HepG2 (cell line): ENCODE measurements at regions not wholly inside any gene's neighbourhood (a gene's known extent, or its start where the extent isn't known, plus 50 kb on each side); places are given as distances from the start of the nearest gene placed in this dataset.

ENCODE experiments used
- ATAC-seq: fragments of 200-7000 bp; cut with Tn5 transposase; 3 replicates; pipeline ENCODE4 v1.9.1; 2020; ENCODE audit warnings: mild to moderate bottlenecking, moderate library complexity
- BruUV-seq: library from RNA; stranded (reverse); fragments of 400-500 nt; replicated peaks from 2 replicates; lab custom pipeline; 2021; lab: Mats Ljungman, UMichigan
- CTCF ChIA-PET: fragments of 300-600 bp; formaldehyde crosslinking; extraction: SDS; loops from one replicate; lab custom pipeline; 2021; ENCODE audit warnings: low total read pairs, inconsistent platforms, low intra/inter-chr PET ratio; lab: Yijun Ruan, JAX
- POLR2A ChIA-PET: fragments of 350-600 bp; sonication (Branson Sonifier 250); formaldehyde crosslinking; loops from one replicate; lab custom pipeline; 2020; ENCODE audit warnings: antibody characterized with exemption, inconsistent platforms; lab: Yijun Ruan, JAX
- DNase-seq: peaks from one replicate; pipeline ENCODE4 v3.0.0-alpha.2; 2015; ENCODE audit warnings: low spot score
- FAIRE-seq: peaks from 3 replicates; lab custom pipeline; 2011; peaks lifted over from hg19 to GRCh38; lab: Jason Lieb, UNC
- H2AFZ ChIP-seq: one replicate; pipeline ENCODE4 v1.6.1; 2011; ENCODE audit warnings: low read length, inconsistent platforms
- H3K27ac ChIP-seq: fragments of 300-600 bp; 3 replicates; pipeline ENCODE4 v1.8.0; 2011; ENCODE audit warnings: mixed run types, mild to moderate bottlenecking, mixed read lengths, low read length, inconsistent platforms; ENCODE audit not compliant: insufficient read depth; ENCODE audit errors: extremely low read length
- H3K27me3 ChIP-seq, 2 experiments: fragments of 200-600 bp in 1 of 2; 2 replicates in 1 of 2; 3 replicates in 1 of 2; pipeline versions ENCODE4 v1.6.0 to v1.8.0; 2011; ENCODE audit warnings: low read length in 2 of 2, mild to moderate bottlenecking in 2 of 2, moderate library complexity in 2 of 2, inconsistent platforms in 1 of 2; ENCODE audit not compliant: insufficient read depth in 2 of 2, control insufficient read depth in 1 of 2
- H3K36me3 ChIP-seq, 2 experiments: fragments of 200-600 bp in 1 of 2; replicated peaks in 1 of 2; 2 replicates in 1 of 2; 3 replicates in 1 of 2; pipeline versions ENCODE4 v1.5.1 to v1.8.0; 2011; ENCODE audit warnings: low read length in 2 of 2, inconsistent platforms in 1 of 2; ENCODE audit not compliant: insufficient read depth in 2 of 2, control insufficient read depth in 1 of 2
- H3K4me1 ChIP-seq: 2 replicates; pipeline ENCODE4 v1.5.1; 2012; ENCODE audit warnings: low read length, inconsistent platforms; ENCODE audit not compliant: insufficient read depth
- H3K4me2 ChIP-seq: 2 replicates; pipeline ENCODE4 v1.6.0; 2011; ENCODE audit warnings: low read depth, low read length, inconsistent platforms
- H3K4me3 ChIP-seq, 3 experiments: fragments of 200-600 bp in 1 of 3; sonication (generic), shearing (Covaris generic) in 1 of 3; replicated peaks in 1 of 3; 2 replicates each; pipeline ENCODE4 v1.5.1; 2011 to 2016; ENCODE audit warnings: low read length in 3 of 3, inconsistent platforms in 2 of 3, low read depth in 2 of 3, mild to moderate bottlenecking in 2 of 3, control low read depth in 1 of 3, mixed read lengths in 1 of 3; ENCODE audit not compliant: insufficient read depth in 1 of 3
- H3K79me2 ChIP-seq: one replicate; pipeline ENCODE4 v1.6.1; 2011; ENCODE audit warnings: low read length, inconsistent platforms; ENCODE audit not compliant: insufficient read depth
- H3K9ac ChIP-seq: 2 replicates; pipeline ENCODE4 v1.6.0; 2011; ENCODE audit warnings: mild to moderate bottlenecking, low read depth, low read length, inconsistent platforms; ENCODE audit not compliant: insufficient read depth
- H3K9me3 ChIP-seq: 2 replicates; pipeline ENCODE4 v1.5.1; 2012; ENCODE audit warnings: mild to moderate bottlenecking, low read length
- H4K20me1 ChIP-seq: 2 replicates; pipeline ENCODE4 v1.6.0; 2011; ENCODE audit warnings: inconsistent platforms, mild to moderate bottlenecking, low read length, moderate library complexity; ENCODE audit not compliant: insufficient read depth
- ATF3 ChIP-seq: sonication (generic); formaldehyde crosslinking; IDR thresholded peaks from 2 replicates; pipeline ENCODE4 v1.4.0; 2020; ENCODE audit warnings: missing genetic modification reagents
- FOXP1 ChIP-seq, 2 experiments: fragments of 450-650 bp in 1 of 2; IDR thresholded peaks; 2 replicates each; pipeline ENCODE4 v1.6.1; 2017 to 2018; ENCODE audit warnings: antibody characterized with exemption in 1 of 2
- HOMEZ ChIP-seq: IDR thresholded peaks from 2 replicates; pipeline ENCODE4 v1.6.1; 2016; ENCODE audit warnings: low read depth
- MATR3 ChIP-seq: sonication (generic); formaldehyde crosslinking; IDR thresholded peaks from 2 replicates; pipeline ENCODE4 v1.4.0; 2020; ENCODE audit warnings: missing genetic modification reagents
- ZNF484 ChIP-seq: sonication (generic); formaldehyde crosslinking; IDR thresholded peaks from 2 replicates; pipeline ENCODE4 v1.5.1; 2020; ENCODE audit warnings: mild to moderate bottlenecking, low read depth, missing genetic modification reagents, borderline replicate concordance
- ZNF737 ChIP-seq: sonication (generic); formaldehyde crosslinking; IDR thresholded peaks from 2 replicates; pipeline ENCODE4 v1.5.0; 2020; ENCODE audit warnings: missing genetic modification reagents, mild to moderate bottlenecking, borderline replicate concordance
- WGBS: methylation state at CpG from one replicate; pipeline ENCODE4 v1.1.6; 2017; ENCODE audit warnings: low lambda C conversion rate; 5-methylcytosine and 5-hydroxymethylcytosine counted together
- in situ Hi-C: cut with HindIII; loops from 2 replicates; pipeline ENCODE4 v1.10.0; 2017; ENCODE audit warnings: low pct_unique_long_range_greater_than_20kb; ENCODE audit not compliant: extremely low pct_ligation_motif_present
- intact Hi-C: fragments of 100-400 bp; cut with micrococcal nuclease; formaldehyde crosslinking; loops from one replicate; pipeline ENCODE4 v1.10.0; 2022; ENCODE audit not compliant: unreplicated experiment

GRCh38 chr21:28099001-28099705 lies 893.5 kb downstream of the LTN1 start:
- DNase-seq (no peak), ATAC-seq (no peak), FAIRE-seq (no peak)
- in situ Hi-C loops (no loop called here), intact Hi-C loops (no loop called here)
- Histone ChIP-seq H2AFZ (no peak overlapping the region), H3K4me3 (no peak overlapping the region), H4K20me1 (no peaks in the 10 kb centered on the region), H3K4me2 (no peak overlapping the region), H3K36me3 (no peaks in the 10 kb centered on the region), H3K9me3 (peaks cover 59% of the 10 kb centered on the region), H3K27ac (no peak overlapping the region), H3K27me3 (no peaks in the 10 kb centered on the region), H3K9ac (no peak overlapping the region), H3K79me2 (no peaks in the 10 kb centered on the region), H3K4me1 (no peaks in the 10 kb centered on the region)
- ChIA-PET CTCF (no interaction called here), POLR2A (no interaction called here)
- TF ChIP-seq FOXP1 (IDR thresholded peaks at IDR 0.05) (no peak), FOXP1 (CRISPR knock-in tag; IDR thresholded peaks at IDR 0.05) (no peak), ATF3 (CRISPR knock-in tag) (no peak), HOMEZ (CRISPR knock-in tag) (no peak), ZNF737 (no peak)
- WGBS: 33% methylated on average over 6 of the region's 6 CpGs
- no TSS peak for BruUV-seq

- H3K36me3 ChIP-seq: no peaks in the 10 kb centered on the region
- no peak for FAIRE-seq
- H3K4me2 ChIP-seq: no peak overlapping the region
- H3K9me3 ChIP-seq: peaks cover 74% of the 10 kb centered on the region
- H3K27me3 ChIP-seq: no peaks in the 10 kb centered on the region
- H3K27ac ChIP-seq: no peak overlapping the region
- ATAC-seq: no peak
- no peak overlapping the region for H3K9ac ChIP-seq
- H3K79me2 ChIP-seq: no peaks in the 10 kb centered on the region
- H3K4me1 ChIP-seq: no peaks in the 10 kb centered on the region
- intact Hi-C loops (no loop called here), in situ Hi-C loops (no loop called here)
- H2AFZ ChIP-seq: no peak overlapping the region
- no TSS peak for BruUV-seq
- ChIA-PET POLR2A (no interaction called here), CTCF (no interaction called here)
- DNase-seq: no peak
- no peaks in the 10 kb centered on the region for H4K20me1 ChIP-seq
- no peak overlapping the region for H3K4me3 ChIP-seq
- TF ChIP-seq MATR3 (no peak), ZNF484 (no peak)
- 15% methylated on average over 2 of the region's 2 CpGs for WGBS
Observed at GRCh38 chr21:28091466-28091865, 901.2 kb downstream of the LTN1 start.
